A549 (cell line): ENCODE measurements at regions not wholly inside any gene's neighbourhood (a gene's known extent, or its start where the extent isn't known, plus 50 kb on each side); places are given as distances from the start of the nearest gene placed in this dataset.

Experiments used
- ATAC-seq, 2 experiments: fragments of 200-7000 bp in 1 of 2; fragments of >200 bp in 1 of 2; cut with Nextera tagmentation in 1 of 2; cut with Tn5 transposase in 1 of 2; 3 replicates each; pipeline versions ENCODE4 v1.8.0 to v1.9.1; 2018 to 2020; ENCODE audit warnings: mild to moderate bottlenecking in 1 of 2, moderate library complexity in 1 of 2
- CTCF ChIA-PET: fragments of 300-600 bp; sonication (Branson Sonifier 250); formaldehyde crosslinking; extraction: SDS; loops from one replicate; lab custom pipeline; 2021; ENCODE audit warnings: antibody characterized with exemption, inconsistent platforms; lab: Yijun Ruan, JAX
- POLR2A ChIA-PET: fragments of 350-600 bp; formaldehyde crosslinking; extraction: SDS; loops from one replicate; lab custom pipeline; 2021; ENCODE audit warnings: antibody characterized with exemption, inconsistent platforms; lab: Yijun Ruan, JAX
- DNase-seq, 2 experiments: peaks; one replicate each; pipeline versions ENCODE4 v3.0.0 to v3.0.0-alpha.2; 2011 to 2016; ENCODE audit warnings: low read depth in 1 of 2, low spot score in 1 of 2
- FAIRE-seq: peaks from 2 replicates; lab custom pipeline; 2011; peaks lifted over from hg19 to GRCh38; lab: Jason Lieb, UNC
- H3K27ac ChIP-seq, 2 experiments: fragments of >200 bp; sonication (Bioruptor Twin); formaldehyde crosslinking; 3 replicates each; pipeline ENCODE4 v1.5.1; 2016 to 2017
- H3K4me1 ChIP-seq: fragments of >200 bp; sonication (Bioruptor Twin); formaldehyde crosslinking; 3 replicates; pipeline ENCODE4 v1.6.1; 2016
- H3K4me2 ChIP-seq: fragments of >200 bp; sonication (Bioruptor Twin); formaldehyde crosslinking; 3 replicates; pipeline ENCODE4 v1.6.1; 2016
- H3K4me3 ChIP-seq: fragments of >200 bp; sonication (Bioruptor Twin); formaldehyde crosslinking; 3 replicates; pipeline ENCODE4 v1.5.1; 2016
- H3K9me3 ChIP-seq: fragments of >200 bp; sonication (Bioruptor Twin); formaldehyde crosslinking; 3 replicates; pipeline ENCODE4 v1.6.1; 2016
- BHLHE40 ChIP-seq: IDR thresholded peaks from 2 replicates; pipeline ENCODE4 v1.6.1; 2012; ENCODE audit warnings: low read depth, low read length, inconsistent platforms
- CHD2 ChIP-seq: fragments of 150-350 bp; IDR thresholded peaks from 2 replicates; pipeline ENCODE4 v1.6.1; 2014; ENCODE audit warnings: low read length; ENCODE audit not compliant: partially characterized antibody
- CHD4 ChIP-seq: fragments of 200-600 bp; sonication (generic); IDR thresholded peaks from 2 replicates; pipeline ENCODE4 v1.6.1; 2016; ENCODE audit warnings: antibody characterized with exemption, mild to moderate bottlenecking, borderline replicate concordance
- EHF ChIP-seq: fragments of 250-450 bp; sonication (Bioruptor Pico); IDR thresholded peaks from 2 replicates; pipeline ENCODE4 v1.5.0; 2020; ENCODE audit warnings: mild to moderate bottlenecking
- EP300 ChIP-seq, 2 experiments: fragments of >200 bp; sonication (Bioruptor Twin); formaldehyde crosslinking; IDR thresholded peaks; 2 replicates in 1 of 2; 3 replicates in 1 of 2; pipeline ENCODE4 v1.6.1; 2016 to 2017
- ESRRA ChIP-seq: fragments of 150-350 bp; IDR thresholded peaks from 2 replicates; pipeline ENCODE4 v1.6.1; 2014; ENCODE audit warnings: mild to moderate bottlenecking, low read length, borderline replicate concordance
- FOSB ChIP-seq: fragments of 250-450 bp; sonication (Bioruptor Pico); IDR thresholded peaks from 2 replicates; pipeline ENCODE4 v1.5.0; 2020; ENCODE audit warnings: mild to moderate bottlenecking, moderate library complexity
- FOSL2 ChIP-seq, 2 experiments: fragments of 450-650 bp in 1 of 2; fragments of >200 bp in 1 of 2; sonication (Bioruptor Twin) in 1 of 2; formaldehyde crosslinking; IDR thresholded peaks; 2 replicates each; pipeline versions ENCODE4 v1.5.0 to v1.6.1; 2016 to 2020; ENCODE audit warnings: mild to moderate bottlenecking in 1 of 2, moderate library complexity in 1 of 2
- GATA3 ChIP-seq: IDR thresholded peaks from 2 replicates; pipeline ENCODE4 v1.6.1; 2012; ENCODE audit warnings: borderline replicate concordance
- HOXA7 ChIP-seq: fragments of 250-450 bp; sonication (Bioruptor Pico); IDR thresholded peaks from 2 replicates; pipeline ENCODE4 v1.5.0; 2020; ENCODE audit warnings: mild to moderate bottlenecking, moderate library complexity
- HOXB13 ChIP-seq: fragments of 250-450 bp; sonication (Bioruptor Pico); IDR thresholded peaks from 2 replicates; pipeline ENCODE4 v1.5.0; 2020; ENCODE audit warnings: low read depth, mild to moderate bottlenecking, moderate library complexity
- HOXB5 ChIP-seq: fragments of 250-450 bp; sonication (Bioruptor Pico); IDR thresholded peaks from 2 replicates; pipeline ENCODE4 v1.5.0; 2020; ENCODE audit warnings: mild to moderate bottlenecking, moderate library complexity
- KDM1A ChIP-seq: fragments of 200-600 bp; sonication (generic); IDR thresholded peaks from 2 replicates; pipeline ENCODE4 v1.6.1; 2016; ENCODE audit warnings: low read depth, mild to moderate bottlenecking
- KDM5A ChIP-seq: fragments of 200-600 bp; sonication (generic); IDR thresholded peaks from 2 replicates; pipeline ENCODE4 v1.6.1; 2016; ENCODE audit warnings: antibody characterized with exemption, mild to moderate bottlenecking
- MAZ ChIP-seq: fragments of 150-350 bp; IDR thresholded peaks from 2 replicates; pipeline ENCODE4 v1.6.1; 2014; ENCODE audit warnings: antibody characterized with exemption, low read depth, low read length, borderline replicate concordance
- MYC ChIP-seq: IDR thresholded peaks from 2 replicates; pipeline ENCODE4 v1.6.1; 2012; ENCODE audit warnings: mild to moderate bottlenecking, inconsistent platforms, low read length, improper control_type of control experiment, borderline replicate concordance
- NFE2L2 ChIP-seq: fragments of 150-350 bp; conservative IDR thresholded peaks from 2 replicates; pipeline ENCODE4 v1.6.1; 2014; ENCODE audit warnings: low read length
- NR3C1 ChIP-seq: fragments of >200 bp; sonication (Bioruptor Twin); formaldehyde crosslinking; IDR thresholded peaks from 3 replicates; pipeline ENCODE4 v1.6.1; 2017
- RAD21 ChIP-seq, 2 experiments: fragments of >200 bp in 1 of 2; sonication (Bioruptor Twin) in 1 of 2; formaldehyde crosslinking in 1 of 2; IDR thresholded peaks in 1 of 2; conservative IDR thresholded peaks in 1 of 2; 2 replicates in 1 of 2; 3 replicates in 1 of 2; pipeline ENCODE4 v1.6.1; 2012 to 2018; ENCODE audit warnings: inconsistent platforms in 1 of 2
- RNF2 ChIP-seq: fragments of 200-600 bp; sonication (generic); IDR thresholded peaks from 2 replicates; pipeline ENCODE4 v1.6.1; 2016; ENCODE audit warnings: low read depth, mild to moderate bottlenecking, antibody characterized with exemption, moderate library complexity, borderline replicate concordance
- SREBF2 ChIP-seq: fragments of 450-650 bp; IDR thresholded peaks from 2 replicates; pipeline ENCODE4 v1.6.1; 2014; ENCODE audit warnings: mild to moderate bottlenecking, moderate library complexity
- TFCP2L1 ChIP-seq: fragments of 250-450 bp; sonication (Bioruptor Pico); IDR thresholded peaks from 2 replicates; pipeline ENCODE4 v1.5.0; 2021; ENCODE audit warnings: mild to moderate bottlenecking
- ZC3H11A ChIP-seq: fragments of 450-650 bp; IDR thresholded peaks from 2 replicates; pipeline ENCODE4 v1.6.1; 2014; ENCODE audit warnings: antibody characterized with exemption, mild to moderate bottlenecking
- WGBS: methylation state at CpG from one replicate; pipeline ENCODE4 v1.1.6; 2017; ENCODE audit errors: missing lambda C conversion rate; 5-methylcytosine and 5-hydroxymethylcytosine counted together
- TF ChIP-seq, protein P1 (sequence below): fragments of 200-600 bp; sonication (generic); IDR thresholded peaks from 2 replicates; pipeline ENCODE4 v1.6.1; 2016; ENCODE audit warnings: antibody characterized with exemption, mild to moderate bottlenecking, moderate library complexity
- TF ChIP-seq, protein P2 (sequence below): IDR thresholded peaks from 2 replicates; pipeline ENCODE4 v1.6.1; 2012; ENCODE audit warnings: low read depth, borderline replicate concordance
- TF ChIP-seq, protein P3 (sequence below): fragments of 450-650 bp; IDR thresholded peaks from 2 replicates; pipeline ENCODE4 v1.6.1; 2014; ENCODE audit warnings: antibody characterized with exemption
- TF ChIP-seq, protein P4 (sequence below): fragments of >200 bp; sonication (Bioruptor Twin); formaldehyde crosslinking; IDR thresholded peaks from 3 replicates; pipeline ENCODE4 v1.6.1; 2016

DNA sequence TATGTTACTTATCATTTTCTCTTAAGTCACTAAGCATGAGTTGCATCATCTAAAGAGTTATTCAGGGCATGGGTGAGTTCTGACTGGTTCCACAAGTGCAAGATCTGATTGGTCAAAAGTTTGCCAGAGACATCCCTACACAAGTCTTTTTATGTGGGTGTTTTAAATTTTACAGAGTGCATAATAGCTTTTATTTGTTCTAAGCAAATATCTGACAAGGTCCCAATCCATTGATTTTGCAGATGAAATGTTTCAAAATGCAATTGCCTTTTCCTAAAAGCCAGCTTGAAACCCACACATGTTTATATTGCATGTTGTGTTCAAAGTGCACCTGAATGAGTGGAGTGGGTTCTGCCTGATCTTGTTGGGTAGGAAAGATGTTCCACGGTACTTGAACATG, 101.7 kb upstream of the PAX6 start:
- H3K4me3 ChIP-seq, result no peak overlapping the region
- no peaks in the 10 kb centered on the region for H3K9me3 ChIP-seq
- H3K27ac ChIP-seq, result no peak overlapping the region
- POLR2A ChIA-PET, result no interaction called here
- ATAC-seq (no peak), DNase-seq (no peak), FAIRE-seq (no peak)
- TF ChIP-seq GATA3 (no peak), FOSB (CRISPR knock-in tag) (no peak), ESRRA (no peak), BHLHE40 (no peak), KDM1A (no peak), EHF (no peak), EP300 (IDR thresholded peaks at IDR 0.05) (no peak), CHD4 (no peak), NFE2L2 (no peak), MAZ (no peak), NR3C1 (no peak), TFCP2L1 (CRISPR knock-in tag) (no peak), SREBF2 (no peak), ZC3H11A (no peak), RNF2 (no peak)
- TF ChIP-seq, protein P1, sequence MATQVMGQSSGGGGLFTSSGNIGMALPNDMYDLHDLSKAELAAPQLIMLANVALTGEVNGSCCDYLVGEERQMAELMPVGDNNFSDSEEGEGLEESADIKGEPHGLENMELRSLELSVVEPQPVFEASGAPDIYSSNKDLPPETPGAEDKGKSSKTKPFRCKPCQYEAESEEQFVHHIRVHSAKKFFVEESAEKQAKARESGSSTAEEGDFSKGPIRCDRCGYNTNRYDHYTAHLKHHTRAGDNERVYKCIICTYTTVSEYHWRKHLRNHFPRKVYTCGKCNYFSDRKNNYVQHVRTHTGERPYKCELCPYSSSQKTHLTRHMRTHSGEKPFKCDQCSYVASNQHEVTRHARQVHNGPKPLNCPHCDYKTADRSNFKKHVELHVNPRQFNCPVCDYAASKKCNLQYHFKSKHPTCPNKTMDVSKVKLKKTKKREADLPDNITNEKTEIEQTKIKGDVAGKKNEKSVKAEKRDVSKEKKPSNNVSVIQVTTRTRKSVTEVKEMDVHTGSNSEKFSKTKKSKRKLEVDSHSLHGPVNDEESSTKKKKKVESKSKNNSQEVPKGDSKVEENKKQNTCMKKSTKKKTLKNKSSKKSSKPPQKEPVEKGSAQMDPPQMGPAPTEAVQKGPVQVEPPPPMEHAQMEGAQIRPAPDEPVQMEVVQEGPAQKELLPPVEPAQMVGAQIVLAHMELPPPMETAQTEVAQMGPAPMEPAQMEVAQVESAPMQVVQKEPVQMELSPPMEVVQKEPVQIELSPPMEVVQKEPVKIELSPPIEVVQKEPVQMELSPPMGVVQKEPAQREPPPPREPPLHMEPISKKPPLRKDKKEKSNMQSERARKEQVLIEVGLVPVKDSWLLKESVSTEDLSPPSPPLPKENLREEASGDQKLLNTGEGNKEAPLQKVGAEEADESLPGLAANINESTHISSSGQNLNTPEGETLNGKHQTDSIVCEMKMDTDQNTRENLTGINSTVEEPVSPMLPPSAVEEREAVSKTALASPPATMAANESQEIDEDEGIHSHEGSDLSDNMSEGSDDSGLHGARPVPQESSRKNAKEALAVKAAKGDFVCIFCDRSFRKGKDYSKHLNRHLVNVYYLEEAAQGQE, result no peak
- H3K4me2 ChIP-seq, result no peak overlapping the region
- CTCF ChIA-PET, result no interaction called here
- H3K4me1 ChIP-seq, result no peaks in the 10 kb centered on the region
- WGBS, result 0% methylated on average over 1 of the region's 1 CpG

DNA sequence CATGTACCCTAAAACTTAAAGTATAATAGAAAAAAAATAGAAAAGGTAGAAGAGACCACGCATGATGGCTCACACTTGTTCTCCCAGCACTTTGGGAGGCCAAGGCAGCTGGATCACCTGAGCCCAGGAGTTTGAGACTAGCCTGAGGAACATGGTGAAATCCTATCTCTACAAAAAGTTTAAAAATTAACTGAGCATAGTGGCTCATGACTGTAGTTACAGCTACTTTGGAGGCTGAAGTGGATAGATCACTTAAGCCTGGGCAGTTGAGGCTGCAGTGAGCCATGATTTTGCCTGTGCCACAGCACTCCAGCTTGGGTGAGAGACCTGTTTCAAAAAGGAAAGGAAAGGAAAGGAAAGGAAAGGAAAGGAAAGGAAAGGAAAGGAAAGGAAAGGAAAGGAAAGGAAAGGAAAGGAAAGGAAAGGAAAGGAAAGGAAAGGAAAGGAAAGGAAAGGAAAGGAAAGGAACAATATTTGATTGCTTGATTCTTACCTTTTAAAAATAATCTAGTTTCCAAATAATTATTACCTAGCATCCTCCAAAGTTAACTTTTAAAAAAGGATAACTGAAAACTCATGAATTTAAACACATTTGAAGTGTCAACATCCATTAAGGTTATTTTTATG, 99.9 kb upstream of the PAX6 start:
- Histone ChIP-seq H3K4me2 (no peak overlapping the region), H3K9me3 (no peaks in the 10 kb centered on the region), H3K4me3 (no peak overlapping the region), H3K27ac (no peak overlapping the region), H3K4me1 (no peaks in the 10 kb centered on the region)
- WGBS, result 18% methylated on average over 1 of the region's 1 CpG
- no peak for TF ChIP-seq KDM5A
- TF ChIP-seq, protein P2, sequence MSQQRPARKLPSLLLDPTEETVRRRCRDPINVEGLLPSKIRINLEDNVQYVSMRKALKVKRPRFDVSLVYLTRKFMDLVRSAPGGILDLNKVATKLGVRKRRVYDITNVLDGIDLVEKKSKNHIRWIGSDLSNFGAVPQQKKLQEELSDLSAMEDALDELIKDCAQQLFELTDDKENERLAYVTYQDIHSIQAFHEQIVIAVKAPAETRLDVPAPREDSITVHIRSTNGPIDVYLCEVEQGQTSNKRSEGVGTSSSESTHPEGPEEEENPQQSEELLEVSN, result no peak
- DNase-seq, result no peak
- POLR2A ChIA-PET, result no interaction called here
- ATAC-seq, result no peak
- CTCF ChIA-PET, result no interaction called here
- FAIRE-seq, result no peak

DNA sequence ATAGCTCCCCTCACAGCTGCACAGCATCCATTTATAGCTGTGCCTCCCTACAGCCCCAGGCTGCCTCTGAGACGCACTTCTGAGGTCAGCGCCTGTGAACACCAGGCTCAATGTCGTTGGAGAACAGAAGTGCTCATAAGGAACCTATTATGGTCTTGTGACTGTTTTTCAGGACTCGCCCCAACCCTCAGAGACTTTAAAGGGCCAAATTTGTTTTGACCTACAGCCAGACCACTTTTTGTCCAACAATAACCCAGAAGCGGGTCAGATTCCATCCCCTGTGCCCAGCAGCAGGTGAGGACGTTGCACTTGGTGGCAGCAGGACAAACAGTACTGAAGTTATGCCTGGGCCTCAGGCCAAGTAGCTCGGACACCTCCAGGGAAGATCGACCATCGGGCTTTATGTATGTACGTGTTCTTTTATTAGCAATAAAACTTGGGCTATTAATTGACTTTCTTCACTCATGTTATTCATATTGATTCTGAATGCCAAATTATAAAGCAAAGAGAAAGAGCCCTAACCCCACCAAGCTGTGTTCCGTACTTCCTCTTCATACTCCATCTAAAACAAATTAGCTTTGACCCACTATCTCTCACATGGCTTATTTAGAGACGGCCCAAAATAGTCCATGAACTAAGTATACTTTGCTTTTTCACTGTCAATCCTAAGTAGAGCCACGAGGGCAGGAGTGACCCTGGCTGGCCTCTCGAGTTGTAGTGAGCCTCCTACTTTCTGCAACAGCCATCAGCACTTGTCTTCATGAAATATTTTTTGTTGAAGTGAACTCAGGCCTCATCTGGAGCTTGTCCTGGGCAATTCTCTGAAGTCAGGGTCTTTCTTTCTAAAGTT, 92.3 kb upstream of the PAX6 start:
- H3K4me1 ChIP-seq, result no peaks in the 10 kb centered on the region
- H3K4me2 ChIP-seq, result no peak overlapping the region
- no peaks in the 10 kb centered on the region for H3K9me3 ChIP-seq
- DNase-seq, result no peak
- ChIA-PET POLR2A (no interaction called here), CTCF (interaction anchor here (0.7 to 1.2 kb wide), 3 partner anchors 32 to 102 kb away, joined by 3 read pairs; no protein-coding TSS in a partner anchor)
- 53% methylated on average over 14 of the region's 14 CpGs for WGBS
- H3K27ac ChIP-seq, result no peak overlapping the region
- ATAC-seq, result no peak
- FAIRE-seq, result no peak
- H3K4me3 ChIP-seq, result no peak overlapping the region
- TF ChIP-seq FOSL2 (IDR thresholded peaks at IDR 0.05), result no peak
- no peak for TF ChIP-seq FOSL2 (CRISPR knock-in tag; IDR thresholded peaks at IDR 0.05)
- TF ChIP-seq MYC, result no peak
- no peak for TF ChIP-seq KDM5A
- TF ChIP-seq NR3C1, result no peak
- TF ChIP-seq, protein P3, sequence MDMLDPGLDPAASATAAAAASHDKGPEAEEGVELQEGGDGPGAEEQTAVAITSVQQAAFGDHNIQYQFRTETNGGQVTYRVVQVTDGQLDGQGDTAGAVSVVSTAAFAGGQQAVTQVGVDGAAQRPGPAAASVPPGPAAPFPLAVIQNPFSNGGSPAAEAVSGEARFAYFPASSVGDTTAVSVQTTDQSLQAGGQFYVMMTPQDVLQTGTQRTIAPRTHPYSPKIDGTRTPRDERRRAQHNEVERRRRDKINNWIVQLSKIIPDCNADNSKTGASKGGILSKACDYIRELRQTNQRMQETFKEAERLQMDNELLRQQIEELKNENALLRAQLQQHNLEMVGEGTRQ, result no peak
- TF ChIP-seq CHD2, result no peak
- no peak for TF ChIP-seq EP300 (IDR thresholded peaks at IDR 0.05)
- no peak for TF ChIP-seq HOXA7
- TF ChIP-seq RAD21 (conservative IDR thresholded peaks at IDR 0.05 in 1 of 2, IDR thresholded peaks at IDR 0.05 in 1 of 2), result no peak
- TF ChIP-seq MAZ, result no peak
- TF ChIP-seq, protein P4, sequence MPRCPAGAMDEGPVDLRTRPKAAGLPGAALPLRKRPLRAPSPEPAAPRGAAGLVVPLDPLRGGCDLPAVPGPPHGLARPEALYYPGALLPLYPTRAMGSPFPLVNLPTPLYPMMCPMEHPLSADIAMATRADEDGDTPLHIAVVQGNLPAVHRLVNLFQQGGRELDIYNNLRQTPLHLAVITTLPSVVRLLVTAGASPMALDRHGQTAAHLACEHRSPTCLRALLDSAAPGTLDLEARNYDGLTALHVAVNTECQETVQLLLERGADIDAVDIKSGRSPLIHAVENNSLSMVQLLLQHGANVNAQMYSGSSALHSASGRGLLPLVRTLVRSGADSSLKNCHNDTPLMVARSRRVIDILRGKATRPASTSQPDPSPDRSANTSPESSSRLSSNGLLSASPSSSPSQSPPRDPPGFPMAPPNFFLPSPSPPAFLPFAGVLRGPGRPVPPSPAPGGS, result no peak
- TF ChIP-seq HOXB13 (CRISPR knock-in tag), result no peak
- TF ChIP-seq NFE2L2, result no peak
- TF ChIP-seq HOXB5 (CRISPR knock-in tag), result no peak
